ENCODE measurements at regions not wholly inside any gene's neighbourhood (a gene's known extent, or its start where the extent isn't known, plus 50 kb on each side); places are given as distances from the start of the nearest gene placed in this dataset.

- DNase-seq (ENCODE audit: low read depth) = no peak
- no peak overlapping the region for H3K4me3 ChIP-seq (ENCODE audit: low read depth, low read length)
- no peak for TF ChIP-seq CTCF (conservative IDR thresholded peaks at IDR 0.05; ENCODE audit: low read depth, low read length)
These were observed 231.6 kb downstream of the ABHD5 start for GRCh38 chr3:43922374-43922773.

- H3K4me3 ChIP-seq (ENCODE audit: low read depth, low read length) = no peak overlapping the region
- no peak for DNase-seq (ENCODE audit: low read depth)
- TF ChIP-seq CTCF (conservative IDR thresholded peaks at IDR 0.05; ENCODE audit: low read depth, low read length) = no peak
These were observed 232.6 kb downstream of the ABHD5 start for GRCh38 chr3:43923104-43923882.

- H3K4me3 ChIP-seq (ENCODE audit: low read depth, low read length) = no peak overlapping the region
- DNase-seq (ENCODE audit: low read depth) = no peak
- no peak for TF ChIP-seq CTCF (conservative IDR thresholded peaks at IDR 0.05; ENCODE audit: low read depth, low read length)
These were observed 235.3 kb downstream of the ABHD5 start for GRCh38 chr3:43926055-43926454.

- no peak for DNase-seq (ENCODE audit: low read depth)
- TF ChIP-seq CTCF (conservative IDR thresholded peaks at IDR 0.05; ENCODE audit: low read depth, low read length) = no peak
- no peak overlapping the region for H3K4me3 ChIP-seq (ENCODE audit: low read depth, low read length)
These were observed 242.2 kb downstream of the ABHD5 start for GRCh38 chr3:43932921-43933320.

- H3K4me3 ChIP-seq (ENCODE audit: low read depth, low read length) = no peak overlapping the region
- DNase-seq (ENCODE audit: low read depth) = no peak
- no peak for TF ChIP-seq CTCF (conservative IDR thresholded peaks at IDR 0.05; ENCODE audit: low read depth, low read length)
These were observed 257.3 kb downstream of the ABHD5 start for GRCh38 chr3:43948013-43948412.

GRCh38 chr3:43949594-43949993 is 258.9 kb downstream of the ABHD5 start:
- H3K4me3 ChIP-seq (ENCODE audit: low read depth, low read length) = no peak overlapping the region
- no peak for DNase-seq (ENCODE audit: low read depth)
- no peak for TF ChIP-seq CTCF (conservative IDR thresholded peaks at IDR 0.05; ENCODE audit: low read depth, low read length)

GRCh38 chr3:43950775-43951174 is 260.0 kb downstream of the ABHD5 start:
- no peak for DNase-seq (ENCODE audit: low read depth)
- no peak overlapping the region for H3K4me3 ChIP-seq (ENCODE audit: low read depth, low read length)
- TF ChIP-seq CTCF (conservative IDR thresholded peaks at IDR 0.05; ENCODE audit: low read depth, low read length) = no peak

All from epithelial cell of proximal tubule (primary cell).